ENCODE measurements at regions not wholly inside any gene's neighbourhood (a gene's known extent, or its start where the extent isn't known, plus 50 kb on each side); places are given as distances from the start of the nearest gene placed in this dataset.

GRCh38 chr7:24411226-24411625 is 127.2 kb downstream of the NPY start:
- H3K27ac ChIP-seq (ENCODE audit: control insufficient read depth, insufficient read depth, low read length): no peak overlapping the region
- H3K4me1 ChIP-seq (ENCODE audit: control insufficient read depth, extremely low read depth, insufficient read depth, low read length): peaks cover 5% of the 10 kb centered on the region
- FAIRE-seq (no peak), DNase-seq (ENCODE audit: low read depth, low spot score) (no peak)
- H3K9me1 ChIP-seq (ENCODE audit: control insufficient read depth, extremely low read depth, insufficient read depth, low read length): no peaks in the 10 kb centered on the region
- H2AFZ ChIP-seq (ENCODE audit: control insufficient read depth, low read length): no peak overlapping the region
- no peak overlapping the region for H3K4me2 ChIP-seq (ENCODE audit: control insufficient read depth, extremely low read depth, insufficient read depth, low read depth, low read length)
- dilution Hi-C loops (cut with MboI; ENCODE audit: extremely low pct_ligation_motif_present, low sequenced_read_pairs): no loop called here
- no peak overlapping the region for H3K4me3 ChIP-seq (ENCODE audit: control insufficient read depth in 2 of 3, extremely low read depth in 1 of 3, insufficient read depth in 2 of 3, low read depth in 1 of 3, low read length in 3 of 3)
- no peaks in the 10 kb centered on the region for H4K20me1 ChIP-seq (ENCODE audit: control insufficient read depth, extremely low read depth, insufficient read depth, low read length)
- H3K27me3 ChIP-seq (ENCODE audit: control insufficient read depth, extremely low read depth, insufficient read depth, low read length): no peaks in the 10 kb centered on the region
- H3K79me2 ChIP-seq (ENCODE audit: control insufficient read depth, insufficient read depth, low read length): no peaks in the 10 kb centered on the region
- no peak overlapping the region for H3K9ac ChIP-seq (ENCODE audit: control insufficient read depth, extremely low read depth, insufficient read depth, low read length)
- TF ChIP-seq CTCF (optimal IDR thresholded peaks at IDR 0.05 in 1 of 3, IDR thresholded peaks at IDR 0.05 in 1 of 3, conservative IDR thresholded peaks at IDR 0.05 in 1 of 3; ENCODE audit: extremely low read depth in 1 of 3, insufficient read depth in 2 of 3, low read length in 3 of 3) (no peak), EZH2 (IDR thresholded peaks at IDR 0.05; ENCODE audit: low read length) (no peak)
- no peaks in the 10 kb centered on the region for H3K9me3 ChIP-seq (ENCODE audit: control insufficient read depth, low read depth, low read length)
- no peaks in the 10 kb centered on the region for H3K36me3 ChIP-seq (ENCODE audit: control insufficient read depth in 2 of 2, extremely low read depth in 1 of 2, insufficient read depth in 2 of 2, low read length in 2 of 2)

GRCh38 chr7:24417526-24418120 is 133.6 kb downstream of the NPY start:
- dilution Hi-C loops (cut with MboI; ENCODE audit: extremely low pct_ligation_motif_present, low sequenced_read_pairs): no loop called here
- Histone ChIP-seq H3K27me3 (ENCODE audit: control insufficient read depth, extremely low read depth, insufficient read depth, low read length) (no peaks in the 10 kb centered on the region), H3K9me1 (ENCODE audit: control insufficient read depth, extremely low read depth, insufficient read depth, low read length) (no peaks in the 10 kb centered on the region), H3K4me1 (ENCODE audit: control insufficient read depth, extremely low read depth, insufficient read depth, low read length) (no peaks in the 10 kb centered on the region), H3K79me2 (ENCODE audit: control insufficient read depth, insufficient read depth, low read length) (no peaks in the 10 kb centered on the region), H3K4me2 (ENCODE audit: control insufficient read depth, extremely low read depth, insufficient read depth, low read depth, low read length) (no peak overlapping the region), H4K20me1 (ENCODE audit: control insufficient read depth, extremely low read depth, insufficient read depth, low read length) (no peaks in the 10 kb centered on the region), H3K36me3 (ENCODE audit: control insufficient read depth in 2 of 2, extremely low read depth in 1 of 2, insufficient read depth in 2 of 2, low read length in 2 of 2) (no peaks in the 10 kb centered on the region), H3K9ac (ENCODE audit: control insufficient read depth, extremely low read depth, insufficient read depth, low read length) (no peak overlapping the region), H2AFZ (ENCODE audit: control insufficient read depth, low read length) (no peak overlapping the region), H3K27ac (ENCODE audit: control insufficient read depth, insufficient read depth, low read length) (no peak overlapping the region), H3K9me3 (ENCODE audit: control insufficient read depth, low read depth, low read length) (no peaks in the 10 kb centered on the region), H3K4me3 (ENCODE audit: control insufficient read depth in 2 of 3, extremely low read depth in 1 of 3, insufficient read depth in 2 of 3, low read depth in 1 of 3, low read length in 3 of 3) (no peak overlapping the region)
- DNase-seq (ENCODE audit: low read depth, low spot score) (no peak), FAIRE-seq (no peak)
- TF ChIP-seq CTCF (optimal IDR thresholded peaks at IDR 0.05 in 1 of 3, IDR thresholded peaks at IDR 0.05 in 1 of 3, conservative IDR thresholded peaks at IDR 0.05 in 1 of 3; ENCODE audit: extremely low read depth in 1 of 3, insufficient read depth in 2 of 3, low read length in 3 of 3) (no peak), EZH2 (IDR thresholded peaks at IDR 0.05; ENCODE audit: low read length) (no peak)

Data from keratinocyte (primary cell).